ENCODE measurements at regions not wholly inside any gene's neighbourhood (a gene's known extent, or its start where the extent isn't known, plus 50 kb on each side); places are given as distances from the start of the nearest gene placed in this dataset.

GRCh38 chr12:63323942-63324341 is 172.9 kb upstream of the AVPR1A start:
- CTCF ChIA-PET = no interaction called here
- POLR2A ChIA-PET = no interaction called here

- ChIA-PET POLR2A (no interaction called here), CTCF (no interaction called here)
Observed at GRCh38 chr12:63321373-63321772, 170.4 kb upstream of the AVPR1A start.

- POLR2A ChIA-PET = no interaction called here
- CTCF ChIA-PET = no interaction called here
Observed at GRCh38 chr12:63319936-63320633, 169.1 kb upstream of the AVPR1A start.

GRCh38 chr12:63319386-63319785 is 168.4 kb upstream of the AVPR1A start:
- POLR2A ChIA-PET = no interaction called here

GRCh38 chr12:63318933-63319332 is 167.9 kb upstream of the AVPR1A start:
- CTCF ChIA-PET = no interaction called here
- POLR2A ChIA-PET = no interaction called here

More at GRCh38 chr12:63319386-63319785, 168.4 kb upstream of the AVPR1A start:
- CTCF ChIA-PET = no interaction called here

- POLR2A ChIA-PET = no interaction called here
- CTCF ChIA-PET = no interaction called here
Observed at GRCh38 chr12:63318313-63318712, 167.3 kb upstream of the AVPR1A start.

- ChIA-PET CTCF (no interaction called here), POLR2A (no interaction called here)
Observed at GRCh38 chr12:63317880-63318279, 166.9 kb upstream of the AVPR1A start.

- POLR2A ChIA-PET = no interaction called here
- CTCF ChIA-PET = no interaction called here
Observed at GRCh38 chr12:63317286-63317846, 166.4 kb upstream of the AVPR1A start.

- ChIA-PET CTCF (no interaction called here), POLR2A (no interaction called here)
Observed at GRCh38 chr12:63313139-63313538, 162.1 kb upstream of the AVPR1A start.

GRCh38 chr12:63308671-63309070 is 157.7 kb upstream of the AVPR1A start:
- ChIA-PET POLR2A (no interaction called here), CTCF (no interaction called here)

GRCh38 chr12:63307849-63308248 is 156.8 kb upstream of the AVPR1A start:
- POLR2A ChIA-PET = no interaction called here
- CTCF ChIA-PET = no interaction called here

GRCh38 chr12:63305901-63306875 is 155.2 kb upstream of the AVPR1A start:
- ChIA-PET POLR2A (no interaction called here), CTCF (no interaction called here)

GRCh38 chr12:63304887-63305316 is 153.9 kb upstream of the AVPR1A start:
- ChIA-PET CTCF (no interaction called here), POLR2A (no interaction called here)

- ChIA-PET POLR2A (no interaction called here), CTCF (no interaction called here)
Observed at GRCh38 chr12:63302941-63303536, 152.0 kb upstream of the AVPR1A start.

- ChIA-PET CTCF (no interaction called here), POLR2A (no interaction called here)
Observed at GRCh38 chr12:63302269-63302940, 151.4 kb upstream of the AVPR1A start.

- ChIA-PET CTCF (no interaction called here), POLR2A (no interaction called here)
Observed at GRCh38 chr12:63301311-63301710, 150.3 kb upstream of the AVPR1A start.

GRCh38 chr12:63298386-63298930 is 147.5 kb upstream of the AVPR1A start:
- POLR2A ChIA-PET = no interaction called here
- CTCF ChIA-PET = no interaction called here

- POLR2A ChIA-PET = no interaction called here
- CTCF ChIA-PET = no interaction called here
Observed at GRCh38 chr12:63294327-63294632, 143.3 kb upstream of the AVPR1A start.

- ChIA-PET CTCF (no interaction called here), POLR2A (no interaction called here)
Observed at GRCh38 chr12:63292471-63293221, 141.6 kb upstream of the AVPR1A start.
